GM12878 (cell line): ENCODE measurements at regions not wholly inside any gene's neighbourhood (a gene's known extent, or its start where the extent isn't known, plus 50 kb on each side); places are given as distances from the start of the nearest gene placed in this dataset.

Experiments used
- ATAC-seq: fragments of 200-7000 bp; cut with Tn5 transposase; 3 replicates; pipeline ENCODE4 v1.9.1; 2020; ENCODE audit warnings: mild to moderate bottlenecking, moderate library complexity
- BruUV-seq: library from RNA; stranded (reverse); fragments of 400-500 nt; replicated peaks from 2 replicates; lab custom pipeline; 2021; lab: Mats Ljungman, UMichigan
- CTCF ChIA-PET: fragments of 300-600 bp; sonication (Branson Sonifier 250); formaldehyde crosslinking; extraction: SDS; loops from one replicate; lab custom pipeline; 2021; ENCODE audit warnings: inconsistent platforms; lab: Yijun Ruan, JAX
- POLR2A ChIA-PET: fragments of 350-600 bp; formaldehyde crosslinking; extraction: SDS; loops from one replicate; lab custom pipeline; 2021; ENCODE audit warnings: inconsistent platforms; lab: Charles Lee
- RAD21 ChIA-PET: fragments of 300-600 bp; sonication (Branson Sonifier 250); formaldehyde crosslinking; loops from one replicate; lab custom pipeline; 2023; ENCODE audit warnings: antibody characterized with exemption; ENCODE audit not compliant: unreplicated experiment; lab: Charles Lee
- SMC1A ChIA-PET: fragments of 300-600 bp; sonication (Branson Sonifier 250); formaldehyde crosslinking; loops from one replicate; lab custom pipeline; 2023; ENCODE audit not compliant: unreplicated experiment, uncharacterized antibody; lab: Charles Lee
- DNase-seq: peaks from one replicate; pipeline ENCODE4 v3.0.0-alpha.2; 2011; ENCODE audit warnings: low read depth, low spot score
- FAIRE-seq: peaks from 3 replicates; lab custom pipeline; 2011; peaks lifted over from hg19 to GRCh38; lab: Jason Lieb, UNC
- H2AFZ ChIP-seq: 2 replicates; pipeline ENCODE4 v1.6.0; 2011; ENCODE audit warnings: low read depth, low read length, control low read depth; ENCODE audit not compliant: control insufficient read depth
- H3K27ac ChIP-seq: 2 replicates; pipeline ENCODE4 v1.5.1; 2011; ENCODE audit warnings: control low read depth; ENCODE audit not compliant: control insufficient read depth, insufficient read depth
- H3K27me3 ChIP-seq, 2 experiments: replicated peaks in 1 of 2; 2 replicates each; pipeline versions ENCODE4 v1.6.0 to v1.6.1; 2011; ENCODE audit warnings: low read length in 1 of 2; ENCODE audit not compliant: control insufficient read depth in 2 of 2, insufficient read depth in 2 of 2
- H3K36me3 ChIP-seq, 2 experiments: 2 replicates each; pipeline ENCODE4 v1.5.1; 2011; ENCODE audit warnings: low read length in 1 of 2; ENCODE audit not compliant: control insufficient read depth in 2 of 2, insufficient read depth in 2 of 2
- H3K4me1 ChIP-seq: 2 replicates; pipeline ENCODE4 v1.6.1; 2011; ENCODE audit warnings: mild to moderate bottlenecking, low read length, moderate library complexity, mixed read lengths; ENCODE audit not compliant: control insufficient read depth, insufficient read depth
- H3K4me2 ChIP-seq: 2 replicates; pipeline ENCODE4 v1.6.0; 2011; ENCODE audit warnings: control low read depth; ENCODE audit not compliant: control insufficient read depth, insufficient read depth
- H3K4me3 ChIP-seq: fragments of 200-600 bp; sonication (generic); 2 replicates; pipeline ENCODE4 v1.5.1; 2016
- H3K79me2 ChIP-seq: 2 replicates; pipeline ENCODE4 v1.6.0; 2011; ENCODE audit warnings: low read length; ENCODE audit not compliant: control insufficient read depth, insufficient read depth
- H3K9ac ChIP-seq: 2 replicates; pipeline ENCODE4 v1.8.0; 2011; ENCODE audit warnings: low read length, control low read depth, mixed read lengths; ENCODE audit not compliant: control insufficient read depth, insufficient read depth
- H3K9me3 ChIP-seq: replicated peaks from 3 replicates; pipeline ENCODE4 v1.5.1; 2011; ENCODE audit warnings: mild to moderate bottlenecking, low read length; ENCODE audit not compliant: control insufficient read depth, insufficient read depth
- H4K20me1 ChIP-seq: 2 replicates; pipeline ENCODE4 v1.6.0; 2011; ENCODE audit not compliant: control insufficient read depth, insufficient read depth
- ETV6 ChIP-seq, 2 experiments: fragments of 450-650 bp in 1 of 2; IDR thresholded peaks in 1 of 2; conservative IDR thresholded peaks in 1 of 2; 2 replicates each; pipeline ENCODE4 v1.6.1; 2014; ENCODE audit warnings: antibody characterized with exemption in 1 of 2, borderline replicate concordance in 1 of 2, low read depth in 1 of 2, mild to moderate bottlenecking in 1 of 2, moderate library complexity in 1 of 2
- LARP7 ChIP-seq: fragments of 450-650 bp; IDR thresholded peaks from 2 replicates; pipeline ENCODE4 v1.6.1; 2017; ENCODE audit warnings: mild to moderate bottlenecking
- RAD21 ChIP-seq: IDR thresholded peaks from 2 replicates; pipeline ENCODE4 v1.6.1; 2011; ENCODE audit warnings: mild to moderate bottlenecking, low read depth, low read length, moderate library complexity; ENCODE audit not compliant: insufficient read depth
- SMAD1 ChIP-seq: fragments of 450-650 bp; IDR thresholded peaks from 2 replicates; pipeline ENCODE4 v1.6.1; 2018; ENCODE audit warnings: mild to moderate bottlenecking, low read depth; ENCODE audit not compliant: partially characterized antibody
- TAF1 ChIP-seq: IDR thresholded peaks from 2 replicates; pipeline ENCODE4 v1.6.1; 2011; ENCODE audit warnings: mild to moderate bottlenecking, low read depth, low read length, borderline replicate concordance
- ZNF384 ChIP-seq: IDR thresholded peaks from 2 replicates; pipeline ENCODE4 v1.6.1; 2012; ENCODE audit warnings: low read depth, mild to moderate bottlenecking, low read length, improper control_type of control experiment, borderline replicate concordance
- ZNF622 ChIP-seq: fragments of 450-650 bp; IDR thresholded peaks from 2 replicates; pipeline ENCODE4 v1.6.1; 2017; ENCODE audit warnings: mild to moderate bottlenecking, inconsistent platforms
- WGBS: methylation state at CpG from one replicate; pipeline ENCODE4 v1.1.6; 2016; ENCODE audit warnings: low lambda C conversion rate; ENCODE audit not compliant: insufficient replicate concordance, insufficient coverage; ENCODE audit errors: missing lambda C conversion rate; 5-methylcytosine and 5-hydroxymethylcytosine counted together
- in situ Hi-C: fragments of 300-500 bp; cut with MboI; formaldehyde crosslinking; loops from 9 replicates; pipeline ENCODE4 v1.14.3; 2018; ENCODE audit warnings: mixed read lengths
- intact Hi-C: fragments of 100-400 bp; cut with micrococcal nuclease; formaldehyde crosslinking; loops from one replicate; pipeline ENCODE4 v1.14.2; 2022; ENCODE audit not compliant: unreplicated experiment
- TF ChIP-seq, protein P1 (sequence below): fragments of 450-650 bp; IDR thresholded peaks from 2 replicates; pipeline ENCODE4 v1.6.1; 2017; ENCODE audit warnings: antibody characterized with exemption, mild to moderate bottlenecking, moderate library complexity
- TF ChIP-seq, protein P2 (sequence below): IDR thresholded peaks from 2 replicates; pipeline ENCODE4 v1.6.1; 2012; ENCODE audit warnings: improper control_type of control experiment, low read depth, low read length; ENCODE audit not compliant: insufficient replicate concordance
- TF ChIP-seq, protein P3 (sequence below): IDR thresholded peaks from 2 replicates; pipeline ENCODE4 v1.6.1; 2012; ENCODE audit warnings: low read depth, low read length, improper control_type of control experiment

DNA sequence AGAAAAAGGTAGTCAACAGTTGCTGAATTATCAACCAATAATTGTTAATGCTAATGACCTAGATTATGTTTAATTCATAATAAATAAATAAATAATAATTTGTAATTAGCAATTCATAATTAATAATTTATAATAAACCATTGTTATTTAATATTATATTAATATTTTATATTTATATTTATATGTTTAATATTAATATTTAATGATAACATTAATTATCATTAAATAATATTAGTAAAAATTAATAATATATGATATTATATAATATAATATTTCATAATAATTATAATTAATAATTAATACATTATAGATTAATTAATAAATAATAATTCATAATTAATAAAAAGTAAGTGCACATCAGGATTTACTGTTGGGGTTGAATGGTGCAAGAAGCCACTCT, 389.4 kb upstream of the RGPD4 start (continued):
- TF ChIP-seq, protein P1, sequence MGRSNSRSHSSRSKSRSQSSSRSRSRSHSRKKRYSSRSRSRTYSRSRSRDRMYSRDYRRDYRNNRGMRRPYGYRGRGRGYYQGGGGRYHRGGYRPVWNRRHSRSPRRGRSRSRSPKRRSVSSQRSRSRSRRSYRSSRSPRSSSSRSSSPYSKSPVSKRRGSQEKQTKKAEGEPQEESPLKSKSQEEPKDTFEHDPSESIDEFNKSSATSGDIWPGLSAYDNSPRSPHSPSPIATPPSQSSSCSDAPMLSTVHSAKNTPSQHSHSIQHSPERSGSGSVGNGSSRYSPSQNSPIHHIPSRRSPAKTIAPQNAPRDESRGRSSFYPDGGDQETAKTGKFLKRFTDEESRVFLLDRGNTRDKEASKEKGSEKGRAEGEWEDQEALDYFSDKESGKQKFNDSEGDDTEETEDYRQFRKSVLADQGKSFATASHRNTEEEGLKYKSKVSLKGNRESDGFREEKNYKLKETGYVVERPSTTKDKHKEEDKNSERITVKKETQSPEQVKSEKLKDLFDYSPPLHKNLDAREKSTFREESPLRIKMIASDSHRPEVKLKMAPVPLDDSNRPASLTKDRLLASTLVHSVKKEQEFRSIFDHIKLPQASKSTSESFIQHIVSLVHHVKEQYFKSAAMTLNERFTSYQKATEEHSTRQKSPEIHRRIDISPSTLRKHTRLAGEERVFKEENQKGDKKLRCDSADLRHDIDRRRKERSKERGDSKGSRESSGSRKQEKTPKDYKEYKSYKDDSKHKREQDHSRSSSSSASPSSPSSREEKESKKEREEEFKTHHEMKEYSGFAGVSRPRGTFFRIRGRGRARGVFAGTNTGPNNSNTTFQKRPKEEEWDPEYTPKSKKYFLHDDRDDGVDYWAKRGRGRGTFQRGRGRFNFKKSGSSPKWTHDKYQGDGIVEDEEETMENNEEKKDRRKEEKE, result no peak
- TF ChIP-seq ZNF384, result no peak
- TF ChIP-seq, protein P2, sequence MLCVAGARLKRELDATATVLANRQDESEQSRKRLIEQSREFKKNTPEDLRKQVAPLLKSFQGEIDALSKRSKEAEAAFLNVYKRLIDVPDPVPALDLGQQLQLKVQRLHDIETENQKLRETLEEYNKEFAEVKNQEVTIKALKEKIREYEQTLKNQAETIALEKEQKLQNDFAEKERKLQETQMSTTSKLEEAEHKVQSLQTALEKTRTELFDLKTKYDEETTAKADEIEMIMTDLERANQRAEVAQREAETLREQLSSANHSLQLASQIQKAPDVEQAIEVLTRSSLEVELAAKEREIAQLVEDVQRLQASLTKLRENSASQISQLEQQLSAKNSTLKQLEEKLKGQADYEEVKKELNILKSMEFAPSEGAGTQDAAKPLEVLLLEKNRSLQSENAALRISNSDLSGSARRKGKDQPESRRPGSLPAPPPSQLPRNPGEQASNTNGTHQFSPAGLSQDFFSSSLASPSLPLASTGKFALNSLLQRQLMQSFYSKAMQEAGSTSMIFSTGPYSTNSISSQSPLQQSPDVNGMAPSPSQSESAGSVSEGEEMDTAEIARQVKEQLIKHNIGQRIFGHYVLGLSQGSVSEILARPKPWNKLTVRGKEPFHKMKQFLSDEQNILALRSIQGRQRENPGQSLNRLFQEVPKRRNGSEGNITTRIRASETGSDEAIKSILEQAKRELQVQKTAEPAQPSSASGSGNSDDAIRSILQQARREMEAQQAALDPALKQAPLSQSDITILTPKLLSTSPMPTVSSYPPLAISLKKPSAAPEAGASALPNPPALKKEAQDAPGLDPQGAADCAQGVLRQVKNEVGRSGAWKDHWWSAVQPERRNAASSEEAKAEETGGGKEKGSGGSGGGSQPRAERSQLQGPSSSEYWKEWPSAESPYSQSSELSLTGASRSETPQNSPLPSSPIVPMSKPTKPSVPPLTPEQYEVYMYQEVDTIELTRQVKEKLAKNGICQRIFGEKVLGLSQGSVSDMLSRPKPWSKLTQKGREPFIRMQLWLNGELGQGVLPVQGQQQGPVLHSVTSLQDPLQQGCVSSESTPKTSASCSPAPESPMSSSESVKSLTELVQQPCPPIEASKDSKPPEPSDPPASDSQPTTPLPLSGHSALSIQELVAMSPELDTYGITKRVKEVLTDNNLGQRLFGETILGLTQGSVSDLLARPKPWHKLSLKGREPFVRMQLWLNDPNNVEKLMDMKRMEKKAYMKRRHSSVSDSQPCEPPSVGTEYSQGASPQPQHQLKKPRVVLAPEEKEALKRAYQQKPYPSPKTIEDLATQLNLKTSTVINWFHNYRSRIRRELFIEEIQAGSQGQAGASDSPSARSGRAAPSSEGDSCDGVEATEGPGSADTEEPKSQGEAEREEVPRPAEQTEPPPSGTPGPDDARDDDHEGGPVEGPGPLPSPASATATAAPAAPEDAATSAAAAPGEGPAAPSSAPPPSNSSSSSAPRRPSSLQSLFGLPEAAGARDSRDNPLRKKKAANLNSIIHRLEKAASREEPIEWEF, result no peak

DNA sequence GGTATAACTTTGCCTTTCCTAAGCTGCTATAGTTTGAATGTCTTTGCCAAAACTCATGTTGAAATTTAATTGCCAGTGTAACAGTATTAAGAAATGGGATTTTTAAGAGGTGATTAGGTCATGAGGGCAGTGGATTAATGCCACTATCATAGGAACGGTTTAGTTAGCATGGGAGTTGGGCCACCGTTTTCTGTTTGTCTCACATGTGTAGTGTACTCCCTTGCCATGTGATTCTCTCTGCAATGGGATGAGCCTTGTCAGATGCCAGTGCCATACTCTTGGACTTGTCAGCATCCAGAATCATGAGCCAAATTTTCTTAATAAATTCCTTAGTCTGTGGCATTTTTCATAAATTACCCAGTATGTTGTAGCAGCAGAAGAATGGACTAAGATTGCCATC, 388.9 kb upstream of the RGPD4 start:
- no peak for DNase-seq
- RAD21 ChIA-PET, result no interaction called here
- BruUV-seq, result no TSS peak
- TF ChIP-seq RAD21, result no peak
- no peak for TF ChIP-seq ZNF384
- no peak for TF ChIP-seq ETV6 (conservative IDR thresholded peaks at IDR 0.05 in 1 of 2, IDR thresholded peaks at IDR 0.05 in 1 of 2; ENCODE audit: borderline replicate concordance in 1 of 2, low read depth in 1 of 2)
- no peak for TF ChIP-seq SMAD1
- TF ChIP-seq ZNF622, result no peak
- TF ChIP-seq, protein P3, sequence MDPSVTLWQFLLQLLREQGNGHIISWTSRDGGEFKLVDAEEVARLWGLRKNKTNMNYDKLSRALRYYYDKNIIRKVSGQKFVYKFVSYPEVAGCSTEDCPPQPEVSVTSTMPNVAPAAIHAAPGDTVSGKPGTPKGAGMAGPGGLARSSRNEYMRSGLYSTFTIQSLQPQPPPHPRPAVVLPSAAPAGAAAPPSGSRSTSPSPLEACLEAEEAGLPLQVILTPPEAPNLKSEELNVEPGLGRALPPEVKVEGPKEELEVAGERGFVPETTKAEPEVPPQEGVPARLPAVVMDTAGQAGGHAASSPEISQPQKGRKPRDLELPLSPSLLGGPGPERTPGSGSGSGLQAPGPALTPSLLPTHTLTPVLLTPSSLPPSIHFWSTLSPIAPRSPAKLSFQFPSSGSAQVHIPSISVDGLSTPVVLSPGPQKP, result no peak
- TF ChIP-seq LARP7, result no peak
- no peak for TF ChIP-seq TAF1

More for the DNA sequence above, 388.9 kb upstream of the RGPD4 start:
- Histone ChIP-seq H2AFZ (no peak overlapping the region), H3K27ac (no peak overlapping the region), H3K36me3 (no peaks in the 10 kb centered on the region), H3K27me3 (no peaks in the 10 kb centered on the region), H3K9me3 (no peaks in the 10 kb centered on the region), H3K4me3 (no peak overlapping the region), H3K4me2 (no peak overlapping the region), H3K79me2 (no peaks in the 10 kb centered on the region), H3K4me1 (no peaks in the 10 kb centered on the region), H4K20me1 (no peaks in the 10 kb centered on the region), H3K9ac (no peak overlapping the region)
- POLR2A ChIA-PET, result no interaction called here
- ATAC-seq (no peak), FAIRE-seq (no peak)
- SMC1A ChIA-PET, result no interaction called here
- in situ Hi-C loops (no loop called here), intact Hi-C loops (no loop called here)
- WGBS, result 0% methylated on average over 2 of the region's 2 CpGs
- CTCF ChIA-PET, result no interaction called here
